Anterior cingulate cortex (tissue), 58 donors: ENCODE measurements at regions not wholly inside any gene's neighbourhood (a gene's known extent, or its start where the extent isn't known, plus 50 kb on each side); places are given as distances from the start of the nearest gene placed in this dataset.

ENCODE experiments used
- DNase-seq, 58 donors: peaks; one replicate each; lab custom pipeline; 2025; lab: John Stamatoyannopoulos, UW

DNA sequence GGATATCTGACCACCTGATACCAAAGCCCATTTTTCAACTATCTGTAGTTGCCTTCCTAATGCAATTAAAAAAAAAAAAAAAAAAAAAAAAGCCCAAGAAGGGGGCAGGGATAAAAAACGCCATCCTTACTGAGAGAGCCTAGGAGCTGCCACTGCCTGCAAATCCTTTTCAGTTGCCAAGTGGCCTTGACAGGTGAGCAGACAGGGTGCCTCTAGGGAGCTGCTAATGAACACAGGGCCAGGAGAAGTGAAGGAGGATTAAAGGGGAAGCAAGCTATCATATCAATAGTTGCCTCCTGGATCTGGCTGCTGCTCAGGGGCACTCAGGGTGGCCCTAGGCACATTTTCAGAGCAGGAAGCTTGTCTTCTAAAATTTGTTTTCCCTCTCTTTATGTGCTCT, 547.4 kb downstream of the TLE1 start:
- no peak for DNase-seq

DNA sequence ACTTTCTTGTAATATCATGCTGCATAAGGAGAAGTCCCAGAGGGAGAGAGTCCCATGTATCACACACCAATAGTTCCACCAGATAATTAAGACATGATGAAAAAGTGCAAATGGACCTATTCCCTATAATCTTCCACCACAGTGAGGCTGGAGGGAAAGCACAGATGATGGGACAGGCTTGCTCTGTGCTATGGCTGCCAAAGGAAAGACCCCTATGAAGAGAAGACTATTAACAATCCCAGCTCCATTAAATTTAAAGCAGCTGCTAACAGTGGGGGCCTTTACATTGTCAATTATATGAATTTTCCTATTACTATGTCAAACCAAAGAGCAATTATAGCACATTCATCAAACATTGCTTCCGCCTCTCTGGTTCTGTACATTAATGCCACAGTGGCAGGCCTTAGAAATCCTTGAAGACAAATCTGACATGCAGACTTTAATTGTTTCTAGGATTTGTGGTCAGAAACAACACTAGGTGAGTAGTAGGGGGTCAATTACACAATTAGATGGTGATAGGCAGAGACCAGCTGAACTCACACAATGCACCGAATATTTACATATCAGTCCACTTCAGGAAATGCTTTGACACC, 551.3 kb downstream of the TLE1 start:
- no peak for DNase-seq

DNA sequence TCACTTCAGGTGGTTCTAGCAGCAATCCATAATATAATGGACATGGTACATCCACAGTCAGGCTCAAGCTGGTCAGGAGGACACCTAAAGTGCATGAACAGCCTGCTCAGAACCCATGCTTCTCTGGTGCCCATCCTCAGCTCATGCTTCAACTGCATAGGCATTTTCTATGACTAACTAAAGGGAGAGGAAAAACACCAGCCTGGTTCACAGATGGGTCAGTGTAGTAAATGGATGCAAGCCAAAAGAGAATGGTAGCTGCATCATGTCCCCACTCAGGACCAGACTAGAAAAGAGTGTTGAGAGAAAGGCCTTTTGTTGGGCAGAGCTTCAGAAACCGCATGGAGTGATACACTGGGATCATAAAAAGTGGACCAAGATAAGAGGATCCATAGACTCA, 556.6 kb downstream of the TLE1 start:
- no peak for DNase-seq

DNA sequence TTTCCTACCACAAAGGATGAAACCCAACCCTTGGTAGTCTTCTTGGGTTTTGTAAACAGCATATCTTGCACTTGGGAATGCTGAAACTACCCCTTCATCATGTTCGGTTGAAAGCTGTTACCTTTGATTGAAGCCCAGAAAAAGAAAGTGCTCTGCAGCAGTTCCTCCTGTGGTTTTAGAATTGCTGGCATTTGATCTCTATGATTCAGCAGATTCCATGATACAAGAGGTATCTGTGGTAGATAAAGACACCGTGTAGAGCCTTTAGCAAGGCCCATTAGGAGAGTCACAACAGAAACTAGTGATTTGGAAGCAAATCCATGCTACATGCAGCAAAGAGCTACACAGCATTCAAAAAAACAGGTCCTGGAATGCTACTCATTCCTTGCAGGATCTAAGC, 557.0 kb downstream of the TLE1 start:
- DNase-seq, result no peak

- no peak for DNase-seq
These were observed 560.6 kb downstream of the TLE1 start for GRCh38 chr9:81128701-81129100.

- DNase-seq, result no peak
These were observed 563.8 kb downstream of the TLE1 start for GRCh38 chr9:81125446-81126092.

- DNase-seq, result no peak
These were observed 565.8 kb downstream of the TLE1 start for GRCh38 chr9:81123526-81123925.

GRCh38 chr9:81122749-81123148, 566.6 kb downstream of the TLE1 start:
- no peak for DNase-seq

DNA sequence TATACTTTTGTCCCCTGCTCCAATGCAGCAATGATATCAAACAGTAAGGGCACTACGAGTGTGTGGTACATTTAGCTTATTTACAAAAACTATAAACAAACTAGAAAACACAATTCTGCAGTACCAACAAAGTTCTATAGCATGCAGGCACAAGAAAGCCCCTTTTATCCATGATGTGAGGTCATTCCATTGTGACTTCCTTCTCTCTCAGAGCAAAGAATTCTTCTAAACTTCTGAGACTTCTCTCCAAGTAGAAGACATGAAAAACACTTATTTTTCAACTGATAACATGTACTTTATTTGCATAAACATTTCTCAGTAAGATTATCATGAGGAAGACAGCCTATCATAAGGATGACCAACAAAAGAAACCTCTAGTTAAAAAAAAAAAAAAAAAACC, 569.8 kb downstream of the TLE1 start:
- DNase-seq, result no peak

DNA sequence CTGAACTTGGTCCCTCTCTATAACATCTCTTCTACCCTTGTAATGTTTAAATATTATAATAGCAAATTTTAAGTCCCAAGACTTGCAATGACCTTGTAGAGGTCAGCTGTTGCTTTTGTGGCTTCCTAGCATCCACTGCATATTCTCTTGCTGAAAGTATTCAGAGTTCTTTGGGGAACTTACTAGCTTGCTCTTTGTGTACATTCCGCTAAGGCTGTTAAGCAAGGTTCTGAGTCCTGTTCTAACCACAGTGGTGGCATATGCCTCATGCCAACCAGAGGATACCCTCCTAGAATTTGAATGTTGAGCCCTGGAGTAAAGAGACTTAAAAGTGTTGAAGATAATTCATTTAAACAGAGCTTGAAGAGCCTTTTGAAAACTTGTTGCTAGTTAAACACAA, 570.9 kb downstream of the TLE1 start:
- DNase-seq, result no peak

DNA sequence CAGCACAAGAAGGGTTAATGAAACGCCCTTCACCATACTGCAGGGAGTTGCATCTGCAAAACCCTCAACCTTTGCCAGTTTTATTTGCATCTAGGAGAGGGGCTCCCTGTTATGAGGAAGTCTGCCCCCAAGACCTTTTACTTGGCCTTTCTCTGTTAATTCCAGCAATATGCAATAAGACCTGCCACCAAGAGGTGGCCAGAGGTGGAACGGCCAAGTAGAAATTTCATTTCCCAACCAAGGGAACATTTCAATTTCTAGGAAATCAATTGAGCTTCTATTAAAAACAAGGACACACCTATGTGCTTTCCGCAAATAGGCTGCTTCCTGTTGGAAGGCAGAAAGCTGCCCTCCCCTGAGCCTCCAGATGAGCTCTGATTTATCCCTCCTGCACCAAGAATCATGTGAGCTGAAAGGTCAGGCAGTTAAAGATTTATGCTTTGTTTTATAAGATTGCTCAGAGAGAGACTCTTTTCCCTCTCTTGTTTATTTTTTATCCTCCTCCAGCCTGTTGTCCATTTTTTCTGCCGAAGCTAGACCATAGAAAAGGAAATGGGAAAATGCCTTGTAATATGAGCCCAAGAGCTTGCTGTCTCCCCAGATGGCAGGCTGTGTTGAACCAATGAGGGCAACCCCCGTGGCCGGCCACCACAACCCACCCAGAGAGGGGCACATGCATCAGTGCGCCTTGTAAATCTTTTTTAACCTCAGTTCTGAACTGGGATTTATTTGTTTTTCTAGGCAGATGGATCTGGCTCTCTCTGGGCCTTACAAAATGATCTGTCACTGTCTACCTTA, 572.8 kb downstream of the TLE1 start:
- no peak for DNase-seq

GRCh38 chr9:81113453-81114124, 575.8 kb downstream of the TLE1 start:
- DNase-seq, result no peak

DNA sequence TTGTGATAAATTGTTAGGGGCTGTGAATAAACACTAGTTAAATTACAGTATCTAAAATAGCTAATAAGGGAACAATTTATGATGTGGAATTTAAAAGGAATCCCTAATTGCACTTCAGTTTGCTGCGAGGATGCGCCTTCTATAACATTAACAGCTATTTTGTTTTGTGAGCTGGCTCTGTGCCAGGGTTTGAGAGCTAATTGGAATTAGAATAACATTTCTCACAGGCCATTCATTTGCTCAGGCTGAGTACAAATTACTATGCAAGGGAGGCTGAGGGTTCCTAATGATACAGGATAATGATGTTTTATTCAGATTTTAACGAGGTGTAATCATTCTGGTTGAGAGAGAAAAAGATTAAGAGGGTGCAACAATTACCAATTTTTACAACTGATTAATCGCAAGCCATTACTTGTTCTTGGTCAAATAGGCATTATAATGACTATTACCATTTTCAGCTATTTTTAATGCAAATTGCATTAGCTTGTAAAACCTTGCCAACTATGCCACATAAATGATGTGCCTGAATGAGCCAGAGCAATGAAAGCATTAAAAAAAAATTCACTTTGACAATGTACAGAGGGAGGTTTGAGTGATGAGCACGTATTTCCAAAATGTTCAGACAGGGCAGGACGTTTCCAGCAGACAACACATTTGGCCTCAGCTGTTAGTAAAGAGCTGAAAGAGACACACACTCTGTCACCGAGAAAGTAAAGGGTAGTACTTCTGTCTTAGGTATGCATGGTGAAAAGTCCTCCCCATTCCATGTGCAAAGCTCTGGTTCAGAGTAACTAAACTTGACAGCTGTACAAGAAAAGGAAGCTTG, 576.5 kb downstream of the TLE1 start:
- peak in 10 of 58 donors; percentile 2 to 14 (median 6) for DNase-seq

DNA sequence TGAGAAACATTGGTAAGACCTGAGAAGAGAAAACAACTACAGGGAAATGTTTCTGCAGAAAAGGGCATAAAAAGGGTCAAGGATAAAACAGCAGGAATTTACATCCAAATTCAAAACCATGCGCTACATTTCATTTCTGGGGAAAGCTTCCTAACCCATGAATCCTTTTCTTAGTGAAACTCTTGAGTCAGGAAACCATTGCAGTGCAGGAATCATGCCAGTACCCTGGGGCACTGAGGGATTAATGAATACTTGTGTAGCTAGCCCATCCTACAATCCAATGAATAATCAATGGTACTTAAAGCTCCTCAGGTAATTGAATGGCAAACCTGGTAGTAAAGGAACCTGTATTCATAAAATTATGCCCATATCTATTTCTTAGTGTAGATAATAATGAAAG, 580.5 kb downstream of the TLE1 start:
- no peak for DNase-seq

- no peak for DNase-seq
These were observed 581.0 kb downstream of the TLE1 start for GRCh38 chr9:81108391-81108790.

GRCh38 chr9:81103597-81104471, 585.5 kb downstream of the TLE1 start:
- DNase-seq, result no peak

DNA sequence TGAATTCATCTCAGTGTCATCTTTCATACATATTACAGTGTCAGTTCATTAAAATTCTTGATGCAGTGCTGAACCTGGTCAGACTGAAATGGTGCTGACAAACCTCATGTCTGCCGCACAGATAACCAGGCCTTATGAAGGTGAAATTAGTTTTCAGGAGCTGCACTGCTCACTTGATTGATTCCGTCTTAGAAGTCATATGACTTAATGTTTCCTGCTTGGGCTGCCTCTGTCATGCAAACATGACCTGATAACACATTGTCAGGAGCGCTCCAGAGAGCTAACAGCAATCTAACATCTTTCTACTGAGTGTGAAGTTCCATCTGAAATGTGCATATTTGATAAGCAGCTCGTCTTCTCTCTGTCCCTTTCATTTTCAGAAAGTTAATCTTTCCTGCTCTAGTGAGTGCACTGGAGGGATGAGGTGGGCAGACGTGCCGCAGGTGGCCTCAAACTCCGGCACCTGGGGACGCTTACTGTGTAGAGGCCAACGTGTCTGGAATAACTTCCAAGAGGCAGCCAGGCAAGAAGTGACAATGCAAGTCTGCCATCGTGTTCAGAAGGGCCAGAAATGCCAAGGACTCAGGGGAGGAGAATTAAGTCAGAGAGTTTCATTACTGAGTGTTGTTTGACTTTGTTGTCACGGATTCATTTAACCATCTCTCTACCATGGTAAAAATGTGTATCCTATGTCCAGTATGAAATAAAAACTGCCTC, 592.1 kb downstream of the TLE1 start:
- DNase-seq, result no peak

DNA sequence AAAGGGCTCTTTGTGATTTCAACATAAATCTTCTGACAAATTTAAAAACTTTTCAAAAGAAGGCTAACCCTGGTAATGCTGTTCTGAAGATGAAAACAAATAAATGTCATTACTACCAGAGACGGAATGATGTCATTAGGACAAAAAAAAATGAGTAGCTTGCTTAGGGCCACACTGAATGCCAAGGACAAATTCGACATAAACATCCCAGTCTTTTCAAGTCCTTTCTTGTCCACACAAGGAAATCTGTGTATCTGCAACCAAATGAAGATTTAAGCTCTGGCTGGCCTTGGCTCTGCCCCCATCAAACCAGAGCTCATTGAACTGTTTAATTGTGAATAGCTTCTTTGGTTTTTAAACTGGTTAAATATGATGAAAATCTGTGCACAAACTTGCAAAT, 592.7 kb downstream of the TLE1 start:
- DNase-seq, result no peak

- no peak for DNase-seq
These were observed 597.3 kb downstream of the TLE1 start for GRCh38 chr9:81092057-81092456.
